ENCODE measurements at regions not wholly inside any gene's neighbourhood (a gene's known extent, or its start where the extent isn't known, plus 50 kb on each side); places are given as distances from the start of the nearest gene placed in this dataset.

DNA sequence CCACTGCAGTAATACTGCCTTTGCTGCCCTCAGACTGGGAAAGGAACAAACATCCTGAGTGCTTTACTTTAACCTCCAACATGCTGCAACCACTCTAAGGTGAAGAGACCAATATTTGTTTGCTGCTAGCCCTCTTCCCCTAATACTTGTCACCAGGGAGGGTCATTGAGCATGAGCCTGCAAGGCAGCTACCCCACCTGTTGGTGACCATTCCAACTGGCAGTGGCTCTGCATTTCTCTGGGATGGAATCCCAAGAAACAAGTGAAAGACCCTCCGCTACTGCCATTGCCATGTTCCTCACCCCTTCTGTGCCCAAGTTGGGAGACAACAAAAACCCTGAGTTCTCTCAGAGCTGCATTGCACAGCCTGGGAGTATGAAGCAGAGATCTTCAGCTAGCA lies 462.7 kb downstream of the ZBBX start:
- no peak overlapping the region for H3K27ac ChIP-seq (ENCODE audit: control insufficient read depth, insufficient read depth, low read length)
- H3K9ac ChIP-seq (ENCODE audit: control insufficient read depth, extremely low read depth, insufficient read depth, low read length) = no peak overlapping the region
- no peak overlapping the region for H3K4me2 ChIP-seq (ENCODE audit: control insufficient read depth, extremely low read depth, insufficient read depth, low read depth, low read length)
- H3K27me3 ChIP-seq (ENCODE audit: control insufficient read depth, extremely low read depth, insufficient read depth, low read length) = no peaks in the 10 kb centered on the region
- H3K79me2 ChIP-seq (ENCODE audit: control insufficient read depth, insufficient read depth, low read length) = no peaks in the 10 kb centered on the region
- H3K9me1 ChIP-seq (ENCODE audit: control insufficient read depth, extremely low read depth, insufficient read depth, low read length) = no peaks in the 10 kb centered on the region
- TF ChIP-seq EZH2 (IDR thresholded peaks at IDR 0.05; ENCODE audit: low read length) = no peak
- TF ChIP-seq, protein P1, sequence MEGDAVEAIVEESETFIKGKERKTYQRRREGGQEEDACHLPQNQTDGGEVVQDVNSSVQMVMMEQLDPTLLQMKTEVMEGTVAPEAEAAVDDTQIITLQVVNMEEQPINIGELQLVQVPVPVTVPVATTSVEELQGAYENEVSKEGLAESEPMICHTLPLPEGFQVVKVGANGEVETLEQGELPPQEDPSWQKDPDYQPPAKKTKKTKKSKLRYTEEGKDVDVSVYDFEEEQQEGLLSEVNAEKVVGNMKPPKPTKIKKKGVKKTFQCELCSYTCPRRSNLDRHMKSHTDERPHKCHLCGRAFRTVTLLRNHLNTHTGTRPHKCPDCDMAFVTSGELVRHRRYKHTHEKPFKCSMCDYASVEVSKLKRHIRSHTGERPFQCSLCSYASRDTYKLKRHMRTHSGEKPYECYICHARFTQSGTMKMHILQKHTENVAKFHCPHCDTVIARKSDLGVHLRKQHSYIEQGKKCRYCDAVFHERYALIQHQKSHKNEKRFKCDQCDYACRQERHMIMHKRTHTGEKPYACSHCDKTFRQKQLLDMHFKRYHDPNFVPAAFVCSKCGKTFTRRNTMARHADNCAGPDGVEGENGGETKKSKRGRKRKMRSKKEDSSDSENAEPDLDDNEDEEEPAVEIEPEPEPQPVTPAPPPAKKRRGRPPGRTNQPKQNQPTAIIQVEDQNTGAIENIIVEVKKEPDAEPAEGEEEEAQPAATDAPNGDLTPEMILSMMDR (optimal IDR thresholded peaks at IDR 0.05 in 1 of 3, IDR thresholded peaks at IDR 0.05 in 1 of 3, conservative IDR thresholded peaks at IDR 0.05 in 1 of 3; ENCODE audit: extremely low read depth in 1 of 3, insufficient read depth in 2 of 3, low read length in 3 of 3) = no peak
- no peak for FAIRE-seq
- no peaks in the 10 kb centered on the region for H3K9me3 ChIP-seq (ENCODE audit: control insufficient read depth, low read depth, low read length)
- H4K20me1 ChIP-seq (ENCODE audit: control insufficient read depth, extremely low read depth, insufficient read depth, low read length) = no peaks in the 10 kb centered on the region
- H2AFZ ChIP-seq (ENCODE audit: control insufficient read depth, low read length) = no peak overlapping the region
- no peak for DNase-seq (ENCODE audit: low read depth, low spot score)
- no peaks in the 10 kb centered on the region for H3K36me3 ChIP-seq (ENCODE audit: control insufficient read depth in 2 of 2, extremely low read depth in 1 of 2, insufficient read depth in 2 of 2, low read length in 2 of 2)
- H3K4me3 ChIP-seq (ENCODE audit: control insufficient read depth in 2 of 3, extremely low read depth in 1 of 3, insufficient read depth in 2 of 3, low read depth in 1 of 3, low read length in 3 of 3) = no peak overlapping the region
- dilution Hi-C loops (cut with MboI; ENCODE audit: extremely low pct_ligation_motif_present, low sequenced_read_pairs) = no loop called here
- no peaks in the 10 kb centered on the region for H3K4me1 ChIP-seq (ENCODE audit: control insufficient read depth, extremely low read depth, insufficient read depth, low read length)

DNA sequence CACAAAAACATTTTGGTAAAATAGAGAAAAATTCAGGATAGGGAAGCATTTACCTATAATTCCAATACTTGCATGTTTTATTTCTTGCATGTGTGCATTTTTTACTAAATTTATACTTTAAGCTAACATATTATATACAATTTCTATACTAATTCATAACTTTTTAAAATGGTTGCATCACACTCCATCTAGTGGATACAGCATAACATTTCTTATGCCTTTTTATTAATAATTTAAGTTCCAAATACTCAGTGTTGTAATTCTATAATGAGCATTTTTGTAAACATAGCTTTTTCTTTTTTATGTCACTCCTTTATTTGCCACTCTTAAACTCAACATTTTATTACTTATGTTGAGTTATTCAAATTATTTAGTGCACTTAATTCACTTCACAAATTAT lies 477.7 kb downstream of the ZBBX start:
- no peak overlapping the region for H2AFZ ChIP-seq (ENCODE audit: control insufficient read depth, low read length)
- no peaks in the 10 kb centered on the region for H4K20me1 ChIP-seq (ENCODE audit: control insufficient read depth, extremely low read depth, insufficient read depth, low read length)
- H3K4me2 ChIP-seq (ENCODE audit: control insufficient read depth, extremely low read depth, insufficient read depth, low read depth, low read length) = no peak overlapping the region
- H3K79me2 ChIP-seq (ENCODE audit: control insufficient read depth, insufficient read depth, low read length) = no peaks in the 10 kb centered on the region
- no peak overlapping the region for H3K27ac ChIP-seq (ENCODE audit: control insufficient read depth, insufficient read depth, low read length)
- no peak for DNase-seq (ENCODE audit: low read depth, low spot score)
- H3K9ac ChIP-seq (ENCODE audit: control insufficient read depth, extremely low read depth, insufficient read depth, low read length) = no peak overlapping the region
- FAIRE-seq = no peak
- H3K27me3 ChIP-seq (ENCODE audit: control insufficient read depth, extremely low read depth, insufficient read depth, low read length) = no peaks in the 10 kb centered on the region
- no peaks in the 10 kb centered on the region for H3K9me3 ChIP-seq (ENCODE audit: control insufficient read depth, low read depth, low read length)
- H3K9me1 ChIP-seq (ENCODE audit: control insufficient read depth, extremely low read depth, insufficient read depth, low read length) = no peaks in the 10 kb centered on the region
- TF ChIP-seq, protein P1 (optimal IDR thresholded peaks at IDR 0.05 in 1 of 3, IDR thresholded peaks at IDR 0.05 in 1 of 3, conservative IDR thresholded peaks at IDR 0.05 in 1 of 3; ENCODE audit: extremely low read depth in 1 of 3, insufficient read depth in 2 of 3, low read length in 3 of 3) = no peak
- TF ChIP-seq EZH2 (IDR thresholded peaks at IDR 0.05; ENCODE audit: low read length) = no peak
- no peaks in the 10 kb centered on the region for H3K36me3 ChIP-seq (ENCODE audit: control insufficient read depth in 2 of 2, extremely low read depth in 1 of 2, insufficient read depth in 2 of 2, low read length in 2 of 2)
- no peak overlapping the region for H3K4me3 ChIP-seq (ENCODE audit: control insufficient read depth in 2 of 3, extremely low read depth in 1 of 3, insufficient read depth in 2 of 3, low read depth in 1 of 3, low read length in 3 of 3)
- dilution Hi-C loops (cut with MboI; ENCODE audit: extremely low pct_ligation_motif_present, low sequenced_read_pairs) = no loop called here
- H3K4me1 ChIP-seq (ENCODE audit: control insufficient read depth, extremely low read depth, insufficient read depth, low read length) = no peaks in the 10 kb centered on the region

Measured in keratinocyte (primary cell).